ENCODE measurements at regions not wholly inside any gene's neighbourhood (a gene's known extent, or its start where the extent isn't known, plus 50 kb on each side); places are given as distances from the start of the nearest gene placed in this dataset.
"Not testable (repeated sequence)": the region's sequence is repeated elsewhere in the genome, so short reads cannot be mapped to it uniquely, and the experiment has no call there.

DNA sequence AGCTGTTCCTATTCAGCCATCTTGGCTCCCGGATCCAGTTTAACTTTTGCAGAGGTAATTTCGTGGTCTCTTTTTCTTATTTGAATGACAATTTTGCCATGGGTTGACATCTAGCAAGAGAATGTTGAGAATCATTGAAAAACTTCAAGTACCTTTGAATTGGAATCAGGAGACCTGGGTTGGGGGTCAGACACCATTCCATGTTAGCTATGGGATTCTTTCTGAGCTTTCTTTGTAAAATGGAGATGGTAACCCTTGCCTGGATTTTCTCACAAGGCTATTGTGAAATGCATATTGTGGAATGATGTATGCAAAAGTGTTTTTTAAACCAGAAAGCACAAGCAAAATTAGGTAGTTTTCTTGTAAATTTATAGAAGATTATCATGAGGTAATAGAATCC lies 79.1 kb upstream of the HAND2 start:
- DNase-seq (ENCODE audit: low spot score): no peak

DNA sequence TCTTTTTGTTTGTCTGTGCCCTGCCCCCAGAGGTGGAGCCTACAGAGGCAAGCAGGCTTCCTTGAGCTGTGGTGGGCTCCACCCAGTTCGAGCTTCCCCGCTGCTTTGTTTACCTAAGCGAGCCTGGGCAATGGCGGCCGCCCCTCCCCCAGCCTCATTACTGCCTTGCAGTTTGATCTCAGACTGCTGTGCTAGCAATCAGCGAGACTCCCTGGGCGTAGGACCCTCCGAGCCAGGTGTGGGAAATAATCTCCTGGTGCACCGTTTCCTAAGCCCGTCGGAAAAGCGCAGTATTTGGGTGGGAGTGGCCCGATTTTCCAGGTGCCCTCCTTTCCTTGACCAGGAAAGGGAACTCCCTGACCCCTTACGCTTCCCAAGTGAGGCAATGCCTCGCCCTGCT lies 78.6 kb upstream of the HAND2 start:
- not testable (repeated sequence) for DNase-seq (ENCODE audit: low spot score)

DNA sequence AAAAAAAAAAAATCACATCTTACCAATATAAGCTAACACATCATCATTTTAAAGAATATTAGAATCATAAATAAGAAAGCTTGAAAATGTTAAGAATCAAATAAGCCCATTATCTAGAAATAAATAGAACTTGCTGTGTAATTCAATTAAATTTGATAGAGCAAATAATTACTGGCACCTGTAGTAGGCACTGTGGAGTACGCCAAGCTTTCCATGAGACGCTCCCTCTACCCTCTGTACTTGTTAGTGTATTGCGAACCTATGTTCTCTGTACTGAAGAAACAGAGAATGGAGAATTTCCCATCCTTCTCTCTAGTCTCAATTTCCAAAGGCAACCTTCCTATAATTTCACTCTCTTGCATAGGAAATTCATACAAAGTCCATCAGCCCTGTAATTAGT lies 61.7 kb upstream of the HAND2 start:
- no peak for DNase-seq (ENCODE audit: low spot score)

DNA sequence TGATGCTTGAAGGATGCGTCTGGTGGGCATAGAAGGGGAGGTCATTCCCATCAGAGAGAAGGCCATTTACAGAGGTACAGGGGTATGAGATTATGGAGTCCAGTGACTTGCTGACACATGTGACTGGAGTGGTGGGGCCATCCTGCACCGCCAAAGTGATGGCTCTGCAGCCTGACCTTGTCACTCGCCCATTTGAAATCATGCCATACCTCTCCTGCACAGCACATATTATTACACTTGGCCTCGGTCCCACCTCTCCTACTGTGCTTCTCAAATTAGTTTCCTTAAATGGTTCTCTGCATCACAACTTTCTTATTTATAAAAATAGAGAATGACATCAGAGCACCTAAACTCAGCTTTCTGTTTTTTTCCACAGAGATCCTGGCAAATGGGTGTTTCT lies 60.7 kb upstream of the HAND2 start:
- no peak for DNase-seq (ENCODE audit: low spot score)

DNA sequence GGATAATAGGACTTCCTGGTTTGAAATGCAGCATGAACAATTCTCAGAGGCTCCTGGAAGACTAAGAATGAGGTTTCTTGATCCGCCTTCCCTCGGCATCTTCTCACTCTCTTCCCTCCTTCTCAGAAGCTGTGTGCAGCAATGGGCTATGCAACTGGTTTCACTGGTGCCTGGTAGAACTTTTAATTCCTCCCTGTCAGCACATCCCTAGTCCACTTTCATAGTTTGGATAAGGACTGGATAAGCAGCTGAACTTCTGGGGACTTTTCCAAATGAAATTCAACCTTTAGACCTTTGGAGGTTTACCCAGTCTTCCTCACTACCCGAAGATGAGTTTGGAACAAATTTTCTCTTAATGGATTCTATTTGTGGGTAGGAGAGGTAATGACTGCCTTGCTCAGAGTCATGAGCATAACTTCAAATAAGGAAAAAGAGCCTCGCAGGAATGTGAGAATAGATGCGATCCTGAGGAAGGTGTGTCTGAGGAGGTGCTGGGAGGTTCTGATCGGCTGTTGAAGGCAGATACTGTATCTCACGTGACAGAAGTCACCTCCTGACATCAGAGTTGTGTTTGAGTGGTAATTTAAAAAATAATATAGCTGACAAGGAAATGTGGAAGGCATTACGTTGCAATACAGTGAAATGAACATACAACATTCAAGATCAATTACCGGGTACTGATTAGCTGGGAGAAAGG lies 56.0 kb upstream of the HAND2 start:
- no peak for DNase-seq (ENCODE audit: low spot score)

DNA sequence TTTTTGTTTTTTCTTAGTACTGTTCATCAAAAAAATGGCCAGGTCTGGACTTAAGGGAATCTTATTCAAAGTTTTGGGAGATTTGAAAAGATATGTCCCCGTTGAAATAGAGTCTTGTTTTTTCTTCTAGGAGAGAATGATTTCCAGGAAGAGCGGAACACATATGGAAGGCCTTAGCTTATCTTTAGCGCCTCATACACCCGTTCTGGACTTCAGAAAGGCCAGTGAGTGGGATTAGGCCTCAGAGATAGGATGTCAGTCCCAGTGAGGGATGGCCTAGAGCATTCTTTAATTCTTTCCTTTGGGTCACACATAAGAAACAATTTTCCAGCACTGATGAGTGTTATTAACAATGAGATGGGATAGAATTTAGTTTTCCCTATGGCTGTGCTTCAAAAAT lies 54.5 kb upstream of the HAND2 start:
- DNase-seq (ENCODE audit: low spot score): no peak
